ENCODE measurements at regions not wholly inside any gene's neighbourhood (a gene's known extent, or its start where the extent isn't known, plus 50 kb on each side); places are given as distances from the start of the nearest gene placed in this dataset.
"Not testable (repeated sequence)": the region's sequence is repeated elsewhere in the genome, so short reads cannot be mapped to it uniquely, and the experiment has no call there.

- no peak for DNase-seq
Measured at GRCh38 chr2:144114760-144115159, 405.2 kb downstream of the ZEB2 start.

GRCh38 chr2:144111437-144111836 is 408.5 kb downstream of the ZEB2 start:
- DNase-seq = no peak

GRCh38 chr2:144106104-144106503 is 413.8 kb downstream of the ZEB2 start:
- not testable (repeated sequence) for DNase-seq

- no peak for DNase-seq
Measured at GRCh38 chr2:144102386-144102785, 417.5 kb downstream of the ZEB2 start.

- peak; percentile 53 for DNase-seq
Measured at GRCh38 chr2:144099780-144100377, 420.0 kb downstream of the ZEB2 start.

- DNase-seq = no peak
Measured at GRCh38 chr2:144099340-144099739, 420.6 kb downstream of the ZEB2 start.

- DNase-seq = peak; percentile 49
Measured at GRCh38 chr2:144097440-144098225, 422.3 kb downstream of the ZEB2 start.

GRCh38 chr2:144096531-144096930 is 423.4 kb downstream of the ZEB2 start:
- no peak for DNase-seq

GRCh38 chr2:144094408-144095151 is 425.3 kb downstream of the ZEB2 start:
- DNase-seq = no peak

- DNase-seq = no peak
Measured at GRCh38 chr2:144091622-144092021, 428.3 kb downstream of the ZEB2 start.

GRCh38 chr2:144088863-144089262 is 431.1 kb downstream of the ZEB2 start:
- no peak for DNase-seq

GRCh38 chr2:144086965-144087364 is 433.0 kb downstream of the ZEB2 start:
- peak; percentile 19 for DNase-seq

GRCh38 chr2:144085016-144085415 is 434.9 kb downstream of the ZEB2 start:
- no peak for DNase-seq

GRCh38 chr2:144084114-144084661 is 435.7 kb downstream of the ZEB2 start:
- no peak for DNase-seq

GRCh38 chr2:144083211-144083610 is 436.7 kb downstream of the ZEB2 start:
- no peak for DNase-seq

- DNase-seq = no peak
Measured at GRCh38 chr2:144082777-144083176, 437.1 kb downstream of the ZEB2 start.

- no peak for DNase-seq
Measured at GRCh38 chr2:144082327-144082726, 437.6 kb downstream of the ZEB2 start.

GRCh38 chr2:144081272-144081671 is 438.6 kb downstream of the ZEB2 start:
- DNase-seq = no peak

GRCh38 chr2:144079803-144080202 is 440.1 kb downstream of the ZEB2 start:
- no peak for DNase-seq

GRCh38 chr2:144078802-144079724 is 440.9 kb downstream of the ZEB2 start:
- DNase-seq = no peak

GRCh38 chr2:144078106-144078505 is 441.8 kb downstream of the ZEB2 start:
- no peak for DNase-seq

- no peak for DNase-seq
Measured at GRCh38 chr2:144074450-144074849, 445.5 kb downstream of the ZEB2 start.
